ENCODE measurements at regions not wholly inside any gene's neighbourhood (a gene's known extent, or its start where the extent isn't known, plus 50 kb on each side); places are given as distances from the start of the nearest gene placed in this dataset.

DNA sequence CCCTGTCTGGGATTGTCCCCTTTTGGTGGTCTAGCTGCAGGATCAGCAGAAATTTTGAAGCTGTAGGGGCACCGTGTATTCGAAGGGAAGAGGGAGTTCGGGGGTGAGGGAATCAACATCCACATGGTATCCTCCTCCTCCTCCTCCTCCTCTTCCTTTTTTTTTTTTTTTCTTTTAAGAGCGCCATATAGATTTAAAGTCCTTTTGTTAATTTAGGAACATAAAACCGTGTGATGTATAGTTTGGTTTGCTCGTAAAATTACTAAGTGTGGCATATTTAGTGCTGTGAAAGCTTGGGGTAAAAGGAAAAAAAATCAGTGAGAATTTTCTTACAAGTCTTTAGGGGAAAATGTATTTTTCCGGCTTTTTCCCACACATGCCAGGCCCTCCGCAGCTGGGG is 50.1 kb upstream of the GSE1 start:
- H3K4me2 ChIP-seq (ENCODE audit: low read length): no peak overlapping the region
- peaks cover 94% of the 10 kb centered on the region for H3K79me2 ChIP-seq (ENCODE audit: low read length)
- no peak overlapping the region for H3K9ac ChIP-seq (ENCODE audit: low read length)
- H3K36me3 ChIP-seq (replicated peaks; ENCODE audit: low read depth, low read length): peaks cover 2% of the 10 kb centered on the region
- peaks cover 30% of the 10 kb centered on the region for H3K4me1 ChIP-seq (ENCODE audit: low read length)
- H3K9me3 ChIP-seq (ENCODE audit: insufficient read depth, low read length): no peaks in the 10 kb centered on the region
- no peak overlapping the region for H3K4me3 ChIP-seq (ENCODE audit: low read length)
- no peaks in the 10 kb centered on the region for H3K27me3 ChIP-seq (ENCODE audit: low read depth, low read length)
- no peak overlapping the region for H3K27ac ChIP-seq (ENCODE audit: low read length)
- H4K20me1 ChIP-seq (ENCODE audit: insufficient read depth, low read length): peaks cover 98% of the 10 kb centered on the region
- no peak overlapping the region for H2AFZ ChIP-seq (ENCODE audit: low read depth, low read length)
- TF ChIP-seq EZH2phosphoT487 (IDR thresholded peaks at IDR 0.05; ENCODE audit: low read depth): no peak
- TF ChIP-seq, protein P1, sequence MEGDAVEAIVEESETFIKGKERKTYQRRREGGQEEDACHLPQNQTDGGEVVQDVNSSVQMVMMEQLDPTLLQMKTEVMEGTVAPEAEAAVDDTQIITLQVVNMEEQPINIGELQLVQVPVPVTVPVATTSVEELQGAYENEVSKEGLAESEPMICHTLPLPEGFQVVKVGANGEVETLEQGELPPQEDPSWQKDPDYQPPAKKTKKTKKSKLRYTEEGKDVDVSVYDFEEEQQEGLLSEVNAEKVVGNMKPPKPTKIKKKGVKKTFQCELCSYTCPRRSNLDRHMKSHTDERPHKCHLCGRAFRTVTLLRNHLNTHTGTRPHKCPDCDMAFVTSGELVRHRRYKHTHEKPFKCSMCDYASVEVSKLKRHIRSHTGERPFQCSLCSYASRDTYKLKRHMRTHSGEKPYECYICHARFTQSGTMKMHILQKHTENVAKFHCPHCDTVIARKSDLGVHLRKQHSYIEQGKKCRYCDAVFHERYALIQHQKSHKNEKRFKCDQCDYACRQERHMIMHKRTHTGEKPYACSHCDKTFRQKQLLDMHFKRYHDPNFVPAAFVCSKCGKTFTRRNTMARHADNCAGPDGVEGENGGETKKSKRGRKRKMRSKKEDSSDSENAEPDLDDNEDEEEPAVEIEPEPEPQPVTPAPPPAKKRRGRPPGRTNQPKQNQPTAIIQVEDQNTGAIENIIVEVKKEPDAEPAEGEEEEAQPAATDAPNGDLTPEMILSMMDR (IDR thresholded peaks at IDR 0.05; ENCODE audit: low read depth, low read length): no peak
